HG03196 (cell line): ENCODE measurements at regions not wholly inside any gene's neighbourhood (a gene's known extent, or its start where the extent isn't known, plus 50 kb on each side); places are given as distances from the start of the nearest gene placed in this dataset.
A peak's percentile ranks its signal among the peaks of the same experiment; 100 is the strongest.
"Not testable (repeated sequence)": the region's sequence is repeated elsewhere in the genome, so short reads cannot be mapped to it uniquely, and the experiment has no call there.

Experiments used
- ATAC-seq: cut with Tn5 transposase; IDR thresholded peaks from one replicate; pipeline ENCODE4 v1.9.1; 2021; ENCODE audit not compliant: unreplicated experiment

DNA sequence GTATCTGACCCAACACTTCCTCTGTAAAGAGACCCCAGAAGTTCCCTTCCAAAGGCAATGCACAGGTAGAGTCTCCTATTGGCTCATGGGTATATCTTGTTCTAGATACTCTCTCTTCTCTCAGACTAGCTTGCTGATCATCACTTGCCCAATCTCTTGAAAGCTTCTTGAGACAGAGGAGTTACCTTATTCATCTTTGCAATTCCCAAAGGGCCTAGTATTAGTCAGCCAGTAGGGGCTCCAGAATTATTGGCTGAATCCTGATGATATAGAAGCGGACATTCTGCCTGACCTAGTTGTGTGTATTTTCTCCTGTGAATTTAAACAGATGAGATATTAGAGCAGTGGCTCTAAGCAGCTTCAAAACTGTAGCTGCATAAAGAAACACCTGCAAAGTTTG, 304.0 kb upstream of the KLF4 start:
- ATAC-seq, result no peak

DNA sequence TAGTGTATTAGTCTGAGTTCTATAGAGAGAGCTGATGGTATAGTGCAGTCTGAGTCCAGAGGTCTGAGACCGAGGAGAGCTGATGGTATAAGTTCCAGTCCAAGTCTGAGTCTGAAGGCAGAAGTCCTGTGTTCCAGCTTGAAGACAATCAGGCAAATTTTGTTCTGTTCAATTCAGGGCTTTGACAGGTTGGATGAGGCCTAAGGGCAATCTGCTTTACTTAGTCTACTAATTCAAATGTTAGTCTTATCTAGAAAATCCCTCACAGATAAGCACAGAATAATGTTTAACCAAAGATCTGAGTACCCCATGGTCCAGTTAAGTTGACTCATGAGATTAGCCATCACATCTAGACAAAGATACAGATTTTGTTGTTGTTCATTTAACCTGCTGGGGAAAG, 303.0 kb upstream of the KLF4 start:
- no peak for ATAC-seq

DNA sequence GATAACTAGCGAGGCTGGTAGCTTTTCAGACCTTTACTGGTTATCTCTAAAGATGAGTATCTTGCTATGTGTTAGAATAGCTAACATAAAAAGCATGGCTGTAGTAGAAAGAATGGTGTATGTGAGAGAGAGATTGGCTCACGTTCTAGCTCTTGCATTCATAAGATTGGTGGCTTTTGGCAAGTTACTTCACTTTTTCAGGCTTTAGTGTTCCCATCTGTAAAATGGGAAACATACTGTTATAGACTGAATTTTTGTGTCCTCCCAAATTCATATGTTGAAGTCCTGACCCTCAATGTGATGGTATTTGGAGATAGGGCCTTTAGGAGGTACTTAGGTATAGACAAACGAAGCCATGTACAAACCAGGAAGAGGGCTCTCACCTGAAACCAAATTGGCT, 302.4 kb upstream of the KLF4 start:
- no peak for ATAC-seq

DNA sequence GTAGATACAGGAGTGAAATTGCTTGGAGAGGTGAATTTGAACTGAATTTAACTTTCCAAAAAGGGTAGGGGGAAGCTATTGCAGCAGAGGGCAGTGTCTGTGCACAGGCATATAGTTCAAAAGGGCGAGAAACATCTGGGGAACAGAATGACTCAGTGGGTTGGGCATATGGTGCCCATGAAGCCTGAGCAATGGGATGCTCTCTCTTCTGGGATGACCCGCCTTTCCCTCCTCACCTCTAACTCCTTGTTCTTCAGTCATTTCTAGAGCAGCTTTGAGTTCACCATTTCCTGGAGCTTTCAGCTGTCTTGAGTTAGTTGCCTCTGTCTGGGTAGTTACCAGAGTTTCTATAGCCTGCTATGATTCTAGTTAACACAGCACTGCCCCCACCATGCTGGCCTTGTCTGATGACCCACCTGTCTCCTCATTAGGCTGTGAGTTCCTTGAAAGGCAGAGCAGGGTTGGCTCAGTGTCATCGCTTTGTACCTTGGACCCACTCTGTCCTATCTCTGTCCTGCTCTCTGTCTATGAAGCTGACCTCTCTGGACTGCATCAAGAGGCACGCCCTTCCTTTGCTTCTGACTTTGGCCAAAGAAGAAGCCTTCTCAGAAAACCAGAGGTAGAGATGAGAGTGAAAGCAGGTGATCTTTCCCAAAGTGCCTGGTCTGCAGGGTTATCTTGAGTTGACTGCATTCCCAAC, 299.6 kb upstream of the KLF4 start:
- ATAC-seq, result no peak

DNA sequence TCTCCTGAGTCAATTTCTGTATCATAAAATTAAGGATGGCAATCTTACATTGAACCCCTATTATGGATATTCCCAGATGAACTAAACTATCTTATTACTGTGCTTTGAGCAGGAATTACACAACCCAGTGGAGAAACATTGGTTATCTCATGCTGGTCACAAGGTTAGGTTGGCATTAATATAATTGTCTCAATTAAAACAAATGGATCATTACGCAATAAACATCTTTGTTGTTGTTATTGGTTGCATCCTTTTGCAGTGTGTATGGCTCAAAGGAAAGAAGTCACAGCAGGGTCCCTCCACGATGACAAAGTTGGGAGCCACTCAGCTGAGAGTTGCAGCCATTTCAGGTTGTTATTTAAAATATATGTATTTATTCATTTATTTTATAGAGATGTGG, 297.0 kb upstream of the KLF4 start:
- no peak for ATAC-seq

DNA sequence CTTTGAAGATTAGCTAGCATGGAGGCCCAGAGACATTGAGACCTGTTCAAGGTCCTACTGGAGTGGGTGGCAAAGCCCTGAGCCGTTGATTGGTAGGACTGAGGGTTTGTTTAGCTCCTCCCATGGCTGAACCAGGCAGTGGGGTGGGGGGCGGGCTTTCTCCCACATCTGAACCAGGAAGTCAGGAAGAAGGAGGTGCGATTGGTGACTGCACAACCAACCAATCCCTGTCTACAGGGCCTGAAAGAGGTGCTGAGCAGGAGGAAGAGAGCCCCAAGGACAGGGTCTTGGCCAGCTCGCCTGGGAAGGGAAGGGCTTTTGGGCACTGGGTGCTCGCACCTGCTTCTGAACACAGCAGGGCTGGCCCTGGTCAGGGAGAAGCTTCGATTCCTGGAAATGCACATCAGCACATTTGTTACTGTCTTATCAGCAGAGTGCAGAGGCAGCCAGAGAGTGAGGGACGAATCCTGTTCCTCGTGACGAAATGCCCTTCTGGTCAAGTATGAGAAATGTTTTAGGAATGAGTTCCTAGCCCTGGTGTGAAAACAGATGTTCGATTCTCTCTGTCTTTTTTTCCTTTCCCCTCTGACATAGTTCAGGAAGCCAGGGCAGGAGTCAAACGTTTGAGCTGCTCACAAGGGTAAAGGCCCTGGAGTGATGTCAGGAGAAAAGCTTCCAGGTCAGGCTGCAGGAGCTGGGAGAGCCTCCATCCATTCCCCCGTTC, 294.8 kb upstream of the KLF4 start:
- ATAC-seq, result no peak

DNA sequence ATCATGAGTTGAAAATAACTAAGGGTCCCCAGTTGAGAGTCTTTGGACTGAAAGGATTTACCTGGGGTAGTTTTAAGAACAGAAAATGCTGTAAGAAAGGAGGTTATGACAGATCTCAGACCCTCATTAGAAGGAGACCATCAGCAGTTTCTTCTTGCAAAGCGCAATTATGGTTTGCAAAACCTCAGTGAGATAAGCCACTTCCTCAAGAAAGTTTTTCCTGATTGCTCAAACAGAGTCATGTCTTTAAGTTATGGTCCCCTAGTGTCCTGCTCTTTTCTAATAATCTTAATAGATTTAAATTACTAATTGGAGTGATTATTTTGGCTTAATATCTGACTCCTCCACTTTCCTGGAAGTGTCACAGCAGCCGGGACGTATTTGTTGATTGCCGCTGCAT, 293.2 kb upstream of the KLF4 start:
- ATAC-seq, result no peak

DNA sequence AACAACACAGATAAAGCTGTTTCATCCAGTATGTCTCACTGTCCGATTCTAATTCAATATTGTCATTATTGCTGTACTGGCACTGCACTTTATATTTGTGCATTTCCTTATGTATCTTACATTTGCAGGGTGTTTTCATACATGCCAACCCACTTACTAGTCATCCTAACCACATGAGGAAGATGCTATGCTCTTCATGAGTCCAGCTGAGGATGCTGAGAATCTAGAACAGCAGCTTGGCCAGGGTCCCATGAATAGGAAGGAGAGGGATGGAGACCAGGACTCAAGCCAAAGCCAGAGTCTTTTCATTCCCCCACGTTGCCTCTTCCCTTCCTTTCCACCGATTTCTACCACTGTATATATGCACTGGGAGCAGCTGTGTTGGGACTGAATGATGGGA, 292.8 kb upstream of the KLF4 start:
- ATAC-seq, result no peak

DNA sequence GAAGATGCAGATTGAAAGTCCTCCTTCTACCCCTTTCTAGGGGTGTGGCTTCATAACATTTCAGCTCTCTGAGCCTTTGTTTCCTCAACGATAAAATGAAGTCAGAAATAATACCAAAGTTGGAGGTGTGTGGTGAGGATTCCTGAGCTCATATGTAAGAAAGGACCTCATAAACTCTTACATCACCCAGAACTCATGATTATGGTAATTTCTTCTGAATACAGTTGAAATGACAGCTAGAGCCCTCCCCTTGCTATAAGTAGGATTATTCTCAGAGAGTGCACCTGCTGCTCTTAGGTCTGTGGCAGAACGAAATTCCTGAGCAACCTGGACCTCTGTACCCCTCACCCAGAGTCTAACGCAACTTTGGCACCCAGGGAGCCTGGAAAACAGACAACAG, 291.4 kb upstream of the KLF4 start:
- no peak for ATAC-seq

DNA sequence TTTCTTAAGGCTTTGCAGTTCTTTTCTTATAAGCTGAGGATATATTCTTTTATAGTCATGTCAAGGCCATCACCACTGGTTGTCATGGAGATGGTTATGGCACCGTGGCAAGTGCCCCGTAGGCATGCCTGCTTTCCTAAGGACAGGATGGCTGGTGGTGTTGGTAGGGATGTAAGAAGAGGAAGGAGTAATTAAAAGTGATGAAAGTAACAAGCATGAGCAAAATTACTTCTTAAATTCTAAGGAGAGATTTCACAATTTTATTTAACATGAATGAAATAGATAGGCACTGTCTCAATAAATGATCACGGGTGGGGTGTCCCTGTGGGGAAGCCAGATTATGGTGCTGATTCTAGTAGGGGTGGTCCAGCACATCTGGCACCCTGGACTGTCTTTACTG, 290.2 kb upstream of the KLF4 start:
- no peak for ATAC-seq

DNA sequence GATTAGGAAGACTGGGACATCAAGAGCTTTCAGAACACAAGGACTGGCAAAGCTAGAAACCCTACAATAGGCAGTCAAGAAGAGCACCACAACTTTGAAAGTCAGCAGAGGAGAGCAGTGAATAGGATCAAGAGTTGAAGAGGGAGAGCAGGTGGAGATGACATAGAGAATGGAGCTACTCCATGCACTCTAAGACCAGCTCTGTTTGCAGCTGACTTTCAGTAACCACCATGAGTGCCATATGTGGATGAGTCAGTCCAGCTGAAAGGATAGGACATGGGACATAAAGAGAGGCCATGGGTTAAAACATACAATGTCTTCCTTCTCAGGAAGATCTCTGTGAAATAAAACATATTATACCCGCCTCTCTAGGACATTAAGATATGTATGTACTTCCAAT, 289.1 kb upstream of the KLF4 start:
- ATAC-seq, result no peak

DNA sequence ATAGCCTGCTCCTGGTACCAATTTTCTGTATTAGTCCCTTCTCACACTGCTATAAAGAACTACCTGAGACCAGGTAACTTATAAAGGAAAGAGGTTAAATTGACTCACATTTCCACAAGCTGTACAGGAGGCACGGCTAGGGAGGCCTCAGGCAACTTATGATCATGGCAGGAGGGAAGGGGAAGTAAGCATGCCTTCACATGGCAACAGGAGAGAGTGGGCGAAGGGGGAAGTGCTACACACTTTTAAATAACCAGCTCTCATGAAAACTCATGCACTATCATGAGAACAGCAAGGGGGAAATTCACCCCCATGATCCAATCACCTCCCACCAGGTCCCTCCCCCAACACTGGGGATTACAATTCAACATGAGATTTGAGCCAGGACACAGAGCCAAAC, 284.5 kb upstream of the KLF4 start:
- ATAC-seq, result not testable (repeated sequence)

DNA sequence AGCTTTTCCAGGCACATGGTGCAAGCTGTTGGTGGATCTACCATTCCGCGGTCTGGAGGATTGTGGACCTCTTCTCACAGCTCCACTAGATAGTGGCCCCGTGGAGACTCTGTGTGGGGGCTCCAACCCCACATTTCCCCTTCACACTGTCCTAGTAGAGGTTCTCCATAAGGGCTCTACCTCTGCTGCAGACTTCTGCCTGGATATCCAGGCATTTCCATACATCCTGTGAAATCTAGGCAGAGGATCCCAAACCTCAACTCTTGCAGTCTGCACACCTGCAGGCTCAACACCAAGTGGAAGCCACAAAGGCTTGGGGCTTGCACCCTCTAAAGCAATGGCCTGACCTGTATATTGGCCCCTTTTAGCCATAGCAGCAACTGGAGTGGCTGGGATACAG, 283.4 kb upstream of the KLF4 start:
- ATAC-seq, result no peak

DNA sequence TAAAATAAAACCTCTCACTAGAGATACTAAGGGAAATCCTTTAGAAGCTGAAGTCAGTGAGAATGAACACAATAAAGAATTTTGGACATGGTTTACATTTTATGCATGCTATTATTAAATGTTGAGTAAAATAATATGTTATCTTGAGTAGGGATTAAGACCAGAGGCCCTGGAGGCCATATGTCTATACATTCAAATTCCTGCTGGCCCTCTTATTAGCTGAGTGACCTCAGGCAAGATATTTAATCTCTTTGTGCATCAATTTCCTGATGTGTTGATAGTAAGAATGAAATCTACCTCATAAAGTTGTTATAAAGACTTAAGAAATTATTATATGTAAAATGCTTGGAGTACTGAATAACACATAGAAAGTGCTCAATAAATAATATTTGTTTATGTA, 281.1 kb upstream of the KLF4 start:
- no peak for ATAC-seq

DNA sequence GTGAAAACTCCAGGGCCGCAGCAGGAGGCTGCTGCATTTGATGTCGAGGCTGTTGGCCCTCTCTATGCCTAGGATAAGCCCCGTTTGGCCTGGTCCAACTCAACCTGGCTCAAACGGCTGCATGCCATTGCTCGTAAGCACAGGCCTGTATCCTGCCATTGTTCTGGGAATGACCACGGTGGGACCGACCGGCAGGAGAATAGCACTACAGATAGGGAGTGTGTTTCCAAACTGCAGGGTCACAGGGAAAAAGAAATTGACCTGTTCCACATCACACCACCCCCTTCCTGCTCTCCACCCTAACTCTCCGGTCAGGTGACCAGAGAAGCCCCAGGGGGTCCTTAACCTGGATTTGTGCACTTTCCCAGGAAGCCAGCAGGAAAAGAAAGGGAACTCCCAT, 278.7 kb upstream of the KLF4 start:
- no peak for ATAC-seq

DNA sequence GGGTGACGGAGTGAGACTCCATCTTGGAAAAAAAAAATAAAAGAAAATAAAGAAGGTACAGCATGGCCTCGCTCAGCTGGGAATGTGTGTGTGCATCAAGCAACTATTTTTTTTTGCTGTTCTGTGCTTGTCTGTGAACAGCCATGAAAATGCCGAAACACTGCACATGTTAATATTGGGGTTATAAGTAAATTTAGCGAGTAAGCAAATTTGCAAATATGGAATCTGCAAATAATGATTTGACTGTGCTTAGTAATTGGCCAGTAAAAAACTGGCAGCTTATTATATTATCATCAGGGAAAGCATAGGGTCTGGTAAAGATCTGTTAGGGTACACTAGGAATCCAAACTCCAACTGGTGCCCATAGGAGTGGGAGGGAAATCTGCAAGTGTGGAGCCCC, 278.1 kb upstream of the KLF4 start:
- ATAC-seq, result no peak

DNA sequence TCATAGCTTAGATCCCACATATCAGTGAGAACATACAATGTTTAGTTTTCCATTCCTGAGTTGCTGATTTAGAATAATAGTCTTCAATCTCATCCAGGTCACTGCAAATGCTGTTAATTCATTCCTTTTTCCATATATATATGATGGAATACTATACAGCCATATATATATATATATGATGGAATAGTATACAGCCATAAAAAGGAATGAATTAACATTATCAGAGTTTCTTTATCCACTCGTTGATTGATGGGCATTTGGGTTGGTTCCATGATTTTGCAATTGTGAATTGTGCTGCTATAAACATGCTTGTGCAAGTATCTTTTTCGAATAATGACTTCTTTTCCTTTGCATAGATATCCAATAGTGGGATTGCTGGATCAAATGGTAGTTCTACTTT, 273.9 kb upstream of the KLF4 start:
- ATAC-seq, result not testable (repeated sequence)

DNA sequence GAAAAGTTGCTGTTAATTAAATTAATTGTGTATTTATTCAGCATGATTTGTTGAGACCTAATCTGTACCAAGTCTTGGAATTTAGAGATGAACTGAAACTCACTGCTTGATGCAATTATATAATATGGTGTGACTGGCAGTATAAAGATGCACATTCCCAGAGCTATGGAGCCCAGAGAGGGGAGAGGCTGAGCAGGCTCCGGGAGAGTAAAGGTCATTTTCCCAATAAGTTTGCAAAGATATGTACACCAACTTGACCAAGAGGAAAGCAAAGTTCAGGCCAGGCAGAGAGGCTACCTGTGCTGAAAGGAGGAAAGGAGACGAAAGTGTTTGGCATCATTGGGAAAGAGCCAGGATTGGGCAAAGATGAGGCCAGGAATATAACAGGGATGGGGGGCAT, 271.7 kb upstream of the KLF4 start:
- ATAC-seq, result no peak

DNA sequence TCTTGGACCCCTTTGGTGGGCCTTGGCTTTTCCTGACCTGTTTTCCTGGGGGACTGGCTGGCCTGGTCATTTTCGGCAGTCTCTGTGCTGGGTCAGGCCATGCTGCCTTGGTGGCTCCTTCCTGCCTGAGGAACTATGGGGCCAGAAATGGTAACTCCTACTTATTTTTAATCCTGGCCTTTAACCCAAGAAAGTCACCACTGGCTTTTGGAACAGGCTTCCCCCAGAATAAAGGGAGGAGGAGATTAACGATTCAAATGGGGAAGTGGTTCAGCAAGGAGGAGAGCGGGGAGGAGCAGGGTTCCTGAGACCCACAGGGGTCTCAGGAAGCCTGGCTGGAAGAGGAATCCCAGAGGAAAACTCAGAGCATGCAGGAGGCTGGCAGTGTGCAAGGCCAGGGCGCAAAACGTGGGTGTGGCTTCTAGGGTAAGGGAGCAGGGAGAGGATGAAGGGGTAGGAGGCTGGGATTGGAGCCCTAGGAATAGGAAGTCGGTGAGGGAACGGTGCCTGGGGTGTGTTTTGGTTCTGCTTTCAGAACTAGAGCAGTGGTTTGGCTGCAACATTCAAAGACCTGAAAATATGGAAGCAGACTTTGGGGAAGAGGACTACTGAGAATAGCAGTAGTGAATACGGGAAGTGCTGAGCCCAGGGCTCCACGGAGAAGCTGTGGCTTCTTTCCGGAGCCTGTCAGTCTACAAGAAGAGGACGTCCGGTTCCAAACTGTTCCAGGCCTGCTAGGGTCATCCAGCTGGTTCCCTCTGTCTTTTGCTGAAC, 271.1 kb upstream of the KLF4 start:
- ATAC-seq, result no peak

DNA sequence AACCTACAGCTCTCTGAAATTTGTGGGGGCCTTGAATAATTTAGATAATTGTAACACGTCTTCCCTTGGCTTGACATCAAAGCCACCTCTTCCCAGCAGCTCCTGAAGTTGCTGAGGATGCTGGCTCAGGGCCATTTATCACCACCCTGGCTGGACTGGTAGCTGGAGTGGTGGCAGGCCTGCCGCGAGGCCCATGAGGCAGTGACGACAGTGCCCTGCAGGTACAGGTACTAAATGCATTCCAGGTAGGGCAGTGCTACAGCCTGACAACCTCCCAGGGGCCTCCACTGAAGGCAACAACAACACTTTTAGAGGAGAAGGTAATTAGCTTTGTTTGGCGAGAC, 270.2 kb upstream of the KLF4 start:
- ATAC-seq, result no peak

DNA sequence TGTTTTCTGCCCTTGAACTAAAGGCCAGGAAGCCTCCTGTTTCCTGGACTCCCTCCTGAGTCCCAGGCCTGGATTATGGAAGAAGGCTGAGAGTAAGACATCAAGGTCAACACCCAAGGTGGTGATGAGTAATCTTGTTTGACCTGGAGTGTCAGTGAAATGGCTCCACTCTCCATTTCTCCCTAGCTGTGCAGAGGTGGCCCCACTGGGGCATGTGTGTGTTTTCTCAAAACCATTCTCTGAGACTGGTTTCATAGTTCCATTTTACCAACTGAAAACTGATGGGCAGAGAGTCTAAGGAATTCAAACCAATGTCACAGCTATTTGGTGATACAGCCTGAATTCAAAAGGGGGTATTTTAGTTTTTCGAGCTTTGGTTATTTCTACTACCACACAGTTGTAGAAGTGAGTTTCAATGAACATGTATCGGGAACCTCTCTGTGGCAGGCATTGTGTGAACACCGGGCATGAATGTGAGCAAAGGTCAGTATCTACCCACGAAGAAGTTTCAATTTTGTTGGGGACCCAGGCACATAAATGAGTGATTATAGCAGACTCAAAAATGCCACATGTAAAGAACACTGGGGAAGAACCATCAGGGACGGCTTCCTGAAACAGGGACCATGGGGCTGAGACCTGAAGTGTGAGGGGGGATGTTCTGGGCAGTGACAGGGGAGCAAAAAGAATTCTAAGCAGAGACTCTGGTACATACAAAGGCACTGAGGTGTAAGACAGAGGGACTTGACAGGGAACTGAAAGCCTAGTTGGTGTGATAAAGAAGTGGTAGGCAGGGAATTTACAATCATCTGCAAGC, 269.6 kb upstream of the KLF4 start:
- ATAC-seq, result peak; percentile 52
